HG02885 (cell line): ENCODE measurements at regions not wholly inside any gene's neighbourhood (a gene's known extent, or its start where the extent isn't known, plus 50 kb on each side); places are given as distances from the start of the nearest gene placed in this dataset.
"Not testable (repeated sequence)": the region's sequence is repeated elsewhere in the genome, so short reads cannot be mapped to it uniquely, and the experiment has no call there.

ENCODE experiments used
- ATAC-seq: cut with Tn5 transposase; IDR thresholded peaks from one replicate; pipeline ENCODE4 v1.9.1; 2021; ENCODE audit warnings: mild to moderate bottlenecking; ENCODE audit not compliant: unreplicated experiment, poor library complexity

GRCh38 chr17:45585794-45586650 is 95.5 kb upstream of the PLEKHM1 start:
- not testable (repeated sequence) for ATAC-seq

- ATAC-seq = not testable (repeated sequence)
Measured at GRCh38 chr17:45586651-45586934, 96.1 kb upstream of the PLEKHM1 start.

- ATAC-seq = peak; percentile 47
Measured at GRCh38 chr17:45592433-45592923, 102.0 kb upstream of the PLEKHM1 start.

- ATAC-seq = not testable (repeated sequence)
Measured at GRCh38 chr17:45596347-45596746, 105.8 kb upstream of the PLEKHM1 start.

GRCh38 chr17:45600052-45601012 is 109.8 kb upstream of the PLEKHM1 start:
- not testable (repeated sequence) for ATAC-seq

GRCh38 chr17:45601013-45601412 is 110.5 kb upstream of the PLEKHM1 start:
- not testable (repeated sequence) for ATAC-seq

- not testable (repeated sequence) for ATAC-seq
Measured at GRCh38 chr17:45601605-45602539, 111.4 kb upstream of the PLEKHM1 start.

GRCh38 chr17:45605751-45606150 is 115.2 kb upstream of the PLEKHM1 start:
- ATAC-seq = not testable (repeated sequence)

- ATAC-seq = peak; percentile 99
Measured at GRCh38 chr17:45619984-45620405, 129.5 kb upstream of the PLEKHM1 start.

GRCh38 chr17:45620468-45620867 is 129.9 kb upstream of the PLEKHM1 start:
- peak; percentile 51 for ATAC-seq

GRCh38 chr17:45621087-45621486 is 130.6 kb upstream of the PLEKHM1 start:
- not testable (repeated sequence) for ATAC-seq

- not testable (repeated sequence) for ATAC-seq
Measured at GRCh38 chr17:45622295-45622694, 131.8 kb upstream of the PLEKHM1 start.

- no peak for ATAC-seq
Measured at GRCh38 chr17:45628019-45628418, 137.5 kb upstream of the PLEKHM1 start.

GRCh38 chr17:45631941-45632340 is 141.4 kb upstream of the PLEKHM1 start:
- no peak for ATAC-seq

GRCh38 chr17:45639297-45639849 is 144.7 kb upstream of the CRHR1 start:
- no peak for ATAC-seq

- ATAC-seq = no peak
Measured at GRCh38 chr17:45640141-45640850, 143.8 kb upstream of the CRHR1 start.

GRCh38 chr17:45641541-45641940 is 142.6 kb upstream of the CRHR1 start:
- no peak for ATAC-seq

GRCh38 chr17:45643591-45643990 is 140.5 kb upstream of the CRHR1 start:
- ATAC-seq = no peak

- ATAC-seq = not testable (repeated sequence)
Measured at GRCh38 chr17:45644637-45645036, 139.5 kb upstream of the CRHR1 start.
